Ramos (cell line): ENCODE measurements at regions not wholly inside any gene's neighbourhood (a gene's known extent, or its start where the extent isn't known, plus 50 kb on each side); places are given as distances from the start of the nearest gene placed in this dataset.

ENCODE experiments used
- in situ Hi-C: fragments of 300-500 bp; cut with MboI; formaldehyde crosslinking; loops from one replicate; pipeline ENCODE4 v1.14.3; 2022; ENCODE audit warnings: low sequenced_read_pairs; ENCODE audit not compliant: unreplicated experiment

DNA sequence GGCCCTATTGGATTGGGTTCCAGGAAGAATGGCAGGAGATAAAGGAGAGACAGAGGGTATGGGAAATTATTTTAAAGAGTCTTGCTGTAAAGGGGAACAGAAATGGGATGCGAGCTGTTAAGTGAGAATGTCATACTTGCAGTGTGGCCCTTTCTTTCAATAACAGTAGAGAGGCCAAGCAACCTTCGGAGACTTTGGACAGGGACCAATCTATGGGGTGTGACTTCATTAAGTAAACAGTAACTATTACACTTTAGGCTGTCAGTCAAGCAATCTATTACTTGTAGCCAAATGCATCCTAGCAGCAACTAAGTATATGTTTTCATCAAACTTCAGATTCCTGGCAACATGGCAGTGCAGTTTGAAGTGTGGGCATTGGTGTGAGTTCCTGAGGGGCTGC is 376.2 kb upstream of the LARGE1 start:
- in situ Hi-C loops = no loop called here

DNA sequence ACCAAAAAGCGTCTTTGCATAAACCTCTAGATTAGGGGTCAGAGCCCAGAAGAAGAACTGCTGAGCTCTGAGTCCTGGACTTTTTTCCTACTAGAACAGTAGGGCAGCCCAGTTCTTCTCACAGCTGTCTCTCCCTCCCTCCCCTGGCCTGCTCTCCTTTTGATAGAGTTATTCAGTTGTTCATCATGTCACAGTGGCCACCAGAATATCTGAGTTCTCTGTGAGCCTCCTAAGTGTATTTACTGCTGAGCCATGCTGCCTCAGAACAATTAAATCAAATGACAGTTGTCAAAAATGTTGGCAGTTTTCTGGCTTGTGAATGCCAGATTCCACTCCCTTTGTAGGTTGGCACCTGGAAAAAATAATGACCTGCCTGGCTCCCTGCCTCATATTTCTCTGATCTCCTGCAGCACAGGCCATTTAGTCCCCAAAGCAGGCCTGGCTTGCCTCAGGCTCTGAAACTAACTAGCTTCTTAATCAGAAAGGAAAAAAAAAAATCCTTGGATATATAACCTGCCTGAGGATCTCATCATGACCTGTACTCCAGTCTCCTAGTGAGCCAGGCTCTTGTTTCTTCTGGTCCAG is 377.4 kb upstream of the LARGE1 start:
- in situ Hi-C loops = no loop called here

DNA sequence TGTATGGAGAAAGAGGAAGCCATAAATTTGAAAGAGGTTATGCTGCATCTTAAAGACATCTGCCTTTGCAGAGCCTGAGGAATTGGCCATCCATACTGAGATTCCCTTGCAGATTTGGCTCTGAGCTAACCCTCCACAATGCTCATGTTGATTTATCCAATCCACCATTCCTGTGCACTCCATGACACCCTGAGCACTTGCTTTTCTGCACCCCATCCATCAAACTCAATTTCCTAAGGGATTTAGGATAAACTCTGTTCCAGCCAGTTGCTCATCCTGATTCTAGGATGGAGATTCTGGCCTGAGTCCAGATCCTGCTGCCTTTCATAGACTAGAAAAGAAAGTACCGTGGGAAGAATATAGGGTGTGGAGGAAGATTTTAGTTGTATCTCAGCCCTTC is 379.2 kb upstream of the LARGE1 start:
- in situ Hi-C loops = no loop called here

DNA sequence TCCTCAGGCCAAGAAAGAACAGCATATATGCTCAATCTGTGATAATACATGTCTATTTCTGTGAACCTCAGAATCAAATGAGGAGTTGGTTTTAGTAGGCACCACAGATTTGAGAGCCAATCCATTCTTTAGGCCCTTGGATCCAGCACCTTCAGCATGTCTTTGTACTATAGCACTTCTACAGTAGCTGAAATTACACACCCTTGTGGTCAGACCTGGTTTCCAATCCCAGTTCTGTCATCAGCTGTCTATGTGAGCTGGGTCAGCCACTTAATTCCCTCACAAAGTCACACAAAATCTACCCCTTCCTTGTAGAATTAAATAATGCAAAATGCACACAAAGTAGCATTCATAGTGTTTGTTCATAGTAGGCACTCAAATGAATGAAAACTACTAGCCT is 381.3 kb upstream of the LARGE1 start:
- in situ Hi-C loops = no loop called here

DNA sequence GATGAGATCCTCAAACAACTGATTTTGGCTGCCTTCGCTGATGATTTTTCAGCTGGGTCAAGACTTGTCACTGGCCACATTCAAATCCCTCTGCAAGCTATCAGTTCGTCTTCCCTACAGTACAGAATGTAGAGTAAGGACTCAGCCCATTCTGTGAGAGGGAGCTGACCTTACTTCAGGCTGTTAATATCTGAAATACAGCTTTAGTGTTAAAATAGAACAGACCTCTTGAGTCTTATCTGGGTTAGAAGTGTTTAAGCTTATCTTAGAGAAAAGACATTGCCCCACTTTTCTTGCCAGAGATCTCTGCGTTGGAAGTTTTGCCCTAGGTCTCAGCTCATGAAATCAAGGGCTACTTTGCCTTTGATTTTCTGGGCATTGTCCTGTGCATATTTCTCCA is 383.4 kb upstream of the LARGE1 start:
- in situ Hi-C loops = no loop called here

DNA sequence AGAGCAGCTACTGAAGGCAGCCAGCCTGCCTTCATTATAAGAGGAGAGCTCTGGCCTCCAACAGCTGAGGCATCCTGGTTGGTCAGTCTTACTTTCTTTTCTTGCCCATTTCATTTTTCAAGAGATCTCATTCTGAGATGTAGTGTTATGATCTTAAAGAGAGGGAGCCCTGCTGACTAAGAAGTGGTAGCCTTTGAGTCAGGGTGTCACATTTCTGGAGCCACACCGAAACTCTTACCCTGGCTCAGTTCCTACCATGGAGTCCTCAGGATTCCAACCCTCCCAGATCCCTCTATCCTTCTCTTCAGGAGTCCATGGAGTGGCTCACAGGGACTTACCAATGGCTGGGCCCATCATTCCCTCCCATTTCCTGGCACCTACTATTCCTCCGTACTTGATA is 386.1 kb upstream of the LARGE1 start:
- in situ Hi-C loops = no loop called here

DNA sequence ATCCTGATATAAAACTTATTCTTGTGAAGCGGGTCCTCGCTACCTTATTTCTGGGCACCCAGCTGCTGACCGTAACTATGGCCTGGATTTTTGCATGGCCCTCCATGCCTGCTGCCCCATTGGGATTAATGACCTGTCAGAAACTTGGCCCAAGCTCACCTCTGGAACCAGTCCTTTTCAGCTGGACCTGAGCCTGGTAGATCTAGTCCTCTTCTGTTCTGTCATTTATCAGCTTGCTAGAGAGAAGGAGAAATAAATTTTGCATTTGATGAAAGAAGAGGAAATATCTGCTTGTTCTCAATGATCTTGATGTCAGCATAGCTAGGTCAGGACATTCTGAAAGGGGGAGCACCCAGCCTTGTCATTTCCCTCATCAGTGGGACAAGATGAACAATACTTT is 387.8 kb upstream of the LARGE1 start:
- in situ Hi-C loops = no loop called here

DNA sequence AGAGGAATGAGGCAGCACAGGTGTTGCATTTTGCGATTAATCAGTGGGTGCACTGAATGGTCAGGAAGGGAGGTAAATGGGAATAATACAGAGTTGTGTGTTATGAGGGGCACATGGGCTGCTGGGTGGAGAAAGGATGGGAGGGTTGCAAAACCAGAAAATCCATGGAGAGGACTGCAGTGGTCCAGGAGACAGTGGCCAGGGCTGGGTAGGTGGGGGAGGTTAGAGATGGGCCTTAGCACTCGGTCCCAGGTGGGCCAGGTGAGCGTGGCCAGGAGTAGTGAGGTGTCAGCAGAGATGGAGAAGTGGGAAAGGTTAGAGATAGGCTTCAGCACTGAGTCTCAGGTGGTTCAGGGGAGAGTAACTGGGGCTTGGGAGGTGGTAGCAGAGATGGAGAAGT is 399.1 kb upstream of the LARGE1 start:
- in situ Hi-C loops = no loop called here

DNA sequence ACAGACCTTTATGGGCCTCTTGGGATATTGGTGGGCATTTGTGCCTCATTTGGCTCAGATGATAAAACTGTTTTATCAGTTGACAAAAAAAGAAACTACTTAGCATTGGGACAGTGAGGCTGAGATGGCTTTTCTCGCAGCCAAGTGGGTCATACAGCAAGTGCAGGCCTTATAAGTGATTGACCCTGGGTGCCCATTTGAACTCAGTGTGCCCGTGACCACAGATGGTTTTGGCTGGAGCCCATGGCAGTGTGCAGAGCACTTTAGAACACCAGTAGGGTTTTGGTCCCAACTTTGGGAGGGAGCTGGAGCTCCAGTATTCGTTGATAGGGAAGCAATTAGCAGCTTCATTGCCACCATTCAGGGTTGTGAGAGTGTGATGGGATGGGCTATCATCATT is 404.5 kb upstream of the LARGE1 start:
- in situ Hi-C loops = no loop called here

DNA sequence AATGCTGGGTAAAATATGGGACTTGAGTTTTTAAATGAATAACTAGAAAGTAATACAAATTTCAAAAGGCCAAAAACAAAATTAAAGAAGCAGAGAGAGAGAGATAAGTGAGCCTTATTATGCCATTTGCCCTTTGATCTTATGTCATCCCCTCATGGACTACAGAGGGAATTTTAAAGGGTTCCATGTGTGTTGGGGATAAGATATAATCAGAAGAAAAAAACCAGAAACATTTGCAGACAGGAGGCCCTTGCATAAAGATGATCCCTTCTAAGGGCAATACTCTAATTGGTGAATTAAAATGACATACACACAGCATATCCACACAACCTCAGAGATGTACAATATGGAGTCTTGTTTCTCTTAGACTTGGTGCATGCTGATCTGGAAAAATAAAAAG is 406.6 kb upstream of the LARGE1 start:
- in situ Hi-C loops = no loop called here

DNA sequence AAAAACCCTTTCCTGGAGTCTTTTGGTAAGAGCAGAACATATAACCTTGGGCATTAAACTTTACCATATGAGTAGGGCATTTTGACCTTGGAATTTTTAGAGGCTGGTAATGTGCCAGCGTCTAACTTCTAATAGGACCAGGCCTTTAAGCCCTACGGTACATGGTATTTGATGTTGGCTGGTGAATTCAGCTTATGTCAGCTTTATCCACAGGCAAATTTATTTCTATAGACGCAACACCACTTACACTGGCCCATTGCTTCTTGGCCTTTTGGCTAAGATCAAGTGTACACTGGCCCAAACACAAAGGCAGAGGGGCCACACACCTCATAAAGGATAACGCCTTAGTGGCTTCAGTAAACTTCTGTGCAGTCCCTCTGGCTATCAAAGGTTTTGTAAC is 410.2 kb upstream of the LARGE1 start:
- in situ Hi-C loops = no loop called here

DNA sequence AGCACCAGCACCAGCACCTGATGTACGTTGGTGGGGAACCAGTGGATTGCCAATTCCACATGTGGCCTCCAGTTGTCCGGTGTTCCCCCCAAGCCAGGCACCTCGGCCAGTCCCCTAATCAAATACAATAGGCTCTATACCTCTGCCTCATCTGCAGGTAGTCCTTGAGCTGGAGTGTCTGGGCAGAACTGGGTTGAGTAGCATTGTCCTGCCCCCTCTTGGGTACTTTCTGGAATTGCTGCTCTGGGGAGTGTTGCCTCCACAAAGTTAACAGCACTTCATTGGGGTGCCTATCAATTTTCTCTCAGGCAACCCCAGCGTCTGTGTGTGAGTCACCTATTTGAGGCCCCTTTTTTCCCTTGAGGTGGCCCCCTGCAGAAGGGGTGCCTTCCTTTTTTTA is 413.0 kb upstream of the LARGE1 start:
- in situ Hi-C loops = no loop called here

DNA sequence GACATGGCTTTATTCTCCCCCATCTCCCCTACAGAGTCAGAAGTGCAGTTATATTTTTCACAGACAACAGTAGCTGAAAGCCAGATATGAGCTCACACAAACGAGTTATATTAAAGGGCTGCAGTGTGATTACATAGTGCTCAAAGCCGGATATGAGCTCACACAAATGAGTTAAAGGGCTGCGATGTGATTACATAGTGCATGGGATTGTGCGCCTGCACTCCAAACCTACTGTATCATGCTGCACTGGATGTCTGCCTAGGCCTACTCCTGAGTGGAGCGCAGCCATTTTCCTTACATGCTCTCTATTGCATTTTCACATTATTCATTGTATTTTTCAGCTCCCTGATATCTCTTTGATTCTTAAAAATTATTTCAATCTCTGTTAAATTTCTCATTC is 414.6 kb upstream of the LARGE1 start:
- in situ Hi-C loops = no loop called here

DNA sequence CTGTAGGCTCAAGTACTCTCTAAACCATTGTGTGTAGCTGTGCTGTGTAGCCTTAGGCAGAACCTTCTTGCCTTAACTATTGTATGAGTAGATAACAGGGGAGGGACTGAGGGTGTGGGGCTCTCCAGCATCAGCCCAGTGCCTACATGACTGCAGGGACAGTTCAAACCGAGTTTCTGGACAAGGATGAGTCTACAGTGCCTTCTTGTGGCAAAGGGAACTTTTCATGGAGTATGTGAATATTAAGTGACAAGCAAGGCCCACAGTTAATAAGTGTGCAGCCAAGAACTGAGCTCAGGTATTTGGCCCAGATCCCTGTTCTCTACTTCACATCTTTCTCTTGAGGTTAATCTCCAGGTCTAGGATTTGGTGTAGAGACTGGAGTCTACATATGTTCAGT is 424.4 kb upstream of the LARGE1 start:
- in situ Hi-C loops = no loop called here

DNA sequence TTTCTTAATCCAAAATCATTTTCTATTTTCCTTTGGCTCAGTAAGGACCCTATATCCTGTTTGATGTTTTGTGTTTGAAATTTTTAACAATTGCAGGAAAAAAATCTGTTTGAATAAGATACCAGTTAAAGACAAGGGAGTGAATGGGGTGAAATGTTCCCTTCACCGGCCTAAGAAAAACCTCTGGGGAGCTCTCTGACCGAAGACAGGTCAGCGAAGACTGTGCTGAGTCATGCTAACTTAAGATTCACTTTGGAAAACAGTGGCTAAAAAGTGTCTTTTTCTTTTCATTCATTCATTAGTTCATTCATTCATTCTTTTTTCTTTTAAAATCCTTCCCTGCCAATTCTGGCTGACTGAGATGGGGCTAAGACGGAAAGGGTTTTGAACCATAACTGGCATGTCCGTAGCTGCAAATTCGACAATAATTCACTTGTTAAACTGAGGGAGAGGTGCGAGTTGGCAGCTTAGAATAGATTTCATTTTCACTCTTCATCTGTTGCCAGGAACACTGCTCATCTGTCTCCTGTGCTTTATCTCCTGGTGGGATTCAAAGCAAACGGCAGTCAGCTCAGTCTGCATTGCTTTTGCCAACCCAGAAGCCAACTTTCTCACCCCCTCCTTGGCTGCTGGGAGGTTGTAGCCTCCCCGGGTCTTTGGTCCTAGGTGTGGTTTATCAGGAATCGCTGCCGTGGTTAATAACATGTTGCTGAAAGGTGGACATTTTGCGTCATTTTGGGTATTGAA is 434.0 kb upstream of the LARGE1 start:
- in situ Hi-C loops = no loop called here

DNA sequence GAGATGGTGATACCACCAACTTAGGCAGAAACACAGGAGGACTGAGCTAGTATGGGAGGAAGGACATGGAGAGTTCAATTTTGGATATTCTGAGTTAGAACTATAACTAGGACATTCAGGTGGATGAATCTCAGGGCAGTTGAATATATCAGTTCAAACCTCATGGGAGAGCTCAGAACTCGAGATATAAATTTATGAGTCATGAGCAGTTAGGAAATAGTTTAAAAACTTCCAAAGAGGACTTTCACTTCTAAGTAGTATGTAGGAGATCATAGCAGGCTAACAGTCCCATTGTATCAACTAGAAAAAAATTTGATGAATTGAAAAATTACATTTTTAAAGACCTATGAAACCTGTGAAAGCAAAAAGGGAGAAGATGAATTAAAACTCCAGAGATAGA is 436.2 kb upstream of the LARGE1 start:
- in situ Hi-C loops = no loop called here

DNA sequence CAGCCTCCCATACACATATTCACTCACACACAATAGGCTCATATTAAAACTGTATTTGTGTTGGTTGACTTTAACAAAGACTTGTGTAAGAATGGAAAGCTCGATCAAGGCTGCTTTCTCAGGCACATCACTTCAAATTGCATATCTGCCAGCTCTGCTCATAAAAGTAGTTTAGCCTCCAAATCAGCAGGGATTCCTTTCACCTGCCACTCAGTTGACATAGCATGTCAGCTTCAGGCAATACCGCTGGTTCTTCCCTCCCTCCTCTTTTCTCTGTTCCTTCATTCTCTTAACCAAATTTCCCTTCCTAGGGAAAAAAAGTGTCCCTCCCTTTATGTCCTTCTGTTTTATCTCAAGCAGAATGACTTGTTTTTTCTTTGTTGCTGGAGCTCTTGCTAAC is 450.4 kb upstream of the LARGE1 start:
- in situ Hi-C loops = no loop called here

DNA sequence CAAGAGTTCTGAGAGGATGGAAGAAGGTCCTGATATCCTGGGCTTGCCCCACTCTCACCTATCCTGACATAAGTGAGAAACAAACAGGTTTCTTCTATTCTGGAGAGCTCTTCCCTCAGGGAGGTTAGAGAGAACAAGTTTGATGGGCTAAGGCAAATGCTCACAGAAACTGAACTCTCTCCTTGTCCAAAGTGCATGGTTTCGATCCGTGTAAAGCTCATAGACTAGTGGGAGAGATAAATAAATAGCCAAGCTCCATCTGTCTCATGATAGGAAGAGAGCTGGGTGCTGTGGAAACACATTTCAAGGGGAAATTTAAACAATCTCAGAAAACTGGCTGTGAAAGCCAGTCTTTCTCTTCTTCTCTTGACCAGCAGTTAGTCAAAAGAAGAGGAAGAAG is 459.5 kb upstream of the LARGE1 start:
- in situ Hi-C loops = no loop called here

DNA sequence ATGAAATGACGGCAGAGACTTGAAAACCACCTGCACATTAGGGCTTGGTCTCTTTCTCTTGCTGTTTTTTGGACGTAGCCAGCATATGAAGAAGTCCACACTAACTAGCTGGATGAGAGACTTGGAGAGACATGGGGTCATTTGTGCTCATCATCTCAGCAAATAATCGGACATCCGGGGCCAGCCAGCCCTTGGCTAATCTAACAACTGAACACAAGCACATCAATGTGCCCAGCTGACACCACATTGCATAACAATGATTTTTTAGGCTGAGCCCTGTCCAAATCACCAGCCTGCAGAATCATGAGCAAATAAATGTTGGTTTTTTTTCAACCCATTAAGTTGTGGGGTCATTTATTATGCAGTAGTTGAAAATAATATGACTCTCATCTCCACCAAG is 460.3 kb upstream of the LARGE1 start:
- in situ Hi-C loops = no loop called here

DNA sequence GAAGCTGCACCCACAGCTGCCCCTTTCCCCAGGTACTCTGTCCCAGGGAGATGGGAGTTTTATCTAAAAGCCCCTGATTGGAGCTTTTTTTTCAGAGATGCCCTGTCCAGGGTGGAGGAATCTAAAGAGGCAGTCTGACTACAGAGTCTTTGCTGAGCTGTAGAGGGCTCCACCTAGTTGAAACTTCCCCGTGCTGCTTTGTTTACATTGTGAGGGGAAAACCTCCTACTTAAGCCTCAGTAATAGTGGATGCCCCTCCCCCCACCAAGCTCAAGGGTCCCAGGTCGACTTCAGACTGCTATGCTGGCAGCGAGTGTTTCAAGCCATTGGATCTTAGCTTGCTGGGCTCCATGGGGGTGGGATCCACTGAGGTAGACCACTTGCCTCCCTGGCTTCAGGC is 470.1 kb upstream of the LARGE1 start:
- in situ Hi-C loops = no loop called here

DNA sequence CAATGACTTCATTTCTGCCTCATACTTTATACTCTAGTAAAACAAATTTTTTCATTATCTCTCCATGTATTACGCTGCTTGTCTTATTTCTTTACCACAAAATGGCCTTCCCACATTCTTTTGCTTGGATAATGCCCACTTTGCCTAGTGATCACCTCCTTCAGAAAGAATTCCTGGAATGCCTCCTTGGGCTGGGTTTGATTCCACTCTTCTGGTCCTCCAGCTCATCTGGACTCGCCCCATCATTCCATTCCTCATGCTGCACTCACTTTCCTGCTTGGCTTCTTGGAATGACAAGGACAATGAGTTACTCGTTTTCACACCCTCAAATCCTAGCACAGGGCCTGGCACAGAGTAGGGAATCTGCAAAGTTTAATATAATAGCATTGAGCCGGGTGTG is 475.1 kb upstream of the LARGE1 start:
- in situ Hi-C loops = no loop called here

DNA sequence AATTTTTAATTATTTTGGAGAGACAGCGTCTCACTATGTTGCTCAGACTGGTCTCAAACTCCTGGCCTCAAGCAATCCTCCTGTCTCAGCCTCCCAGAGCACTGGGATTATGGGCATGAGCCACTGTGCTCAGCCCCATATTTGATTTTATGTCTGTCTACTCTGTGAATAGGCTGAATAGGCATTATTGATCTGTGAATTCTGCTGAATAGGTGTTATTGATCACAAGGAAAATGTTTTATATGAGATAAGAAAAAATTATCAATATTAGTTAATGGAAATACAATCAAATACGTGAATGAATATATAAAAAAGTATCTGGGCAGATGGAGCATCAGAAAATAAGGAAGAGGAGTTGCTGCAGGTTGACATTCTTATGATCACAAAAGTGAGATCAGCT is 483.4 kb upstream of the LARGE1 start:
- in situ Hi-C loops = loop anchor here (25.0 kb wide), 1 partner anchor 609 kb away; no protein-coding TSS in a partner anchor
